ENCODE measurements at regions not wholly inside any gene's neighbourhood (a gene's known extent, or its start where the extent isn't known, plus 50 kb on each side); places are given as distances from the start of the nearest gene placed in this dataset.

DNA sequence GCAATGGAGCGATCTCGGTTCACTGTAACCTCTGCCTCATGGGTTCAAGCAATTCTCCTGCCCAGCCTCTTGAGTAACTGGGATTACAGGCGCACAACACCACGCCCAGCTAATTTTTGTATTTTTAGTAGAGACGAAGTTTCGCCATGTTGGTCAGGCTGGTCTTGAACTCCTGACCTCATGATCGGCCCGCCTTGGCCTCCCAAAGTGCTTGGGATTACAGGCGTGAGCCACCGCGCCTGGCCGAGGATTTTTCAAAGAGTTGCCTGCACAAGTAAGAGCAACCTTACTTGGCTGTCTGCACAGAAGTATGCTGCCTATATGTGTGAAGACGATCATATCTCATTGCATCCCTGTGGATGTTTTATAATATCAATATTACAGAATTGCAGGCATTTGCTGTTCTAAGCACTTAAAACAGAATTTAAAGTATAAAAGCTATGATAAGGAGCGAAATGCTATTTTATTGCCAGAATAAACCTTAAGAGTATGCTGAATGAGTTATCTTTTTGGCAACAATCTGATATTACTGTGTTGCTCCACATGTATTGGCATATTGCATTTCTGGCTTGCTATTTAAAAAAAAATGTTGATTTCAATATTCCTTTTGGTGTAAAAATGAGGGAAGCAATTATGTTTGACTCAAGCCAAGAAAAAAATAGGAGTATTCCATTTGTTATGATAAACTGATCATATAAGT, 379.4 kb upstream of the SEMA3D start:
- no peak for DNase-seq
- no peak overlapping the region for H2AK5ac ChIP-seq (ENCODE audit: low read length)
- H2BK5ac ChIP-seq (ENCODE audit: low read length): no peak overlapping the region
- H2BK120ac ChIP-seq (ENCODE audit: low read depth, low read length): no peak overlapping the region
- no peak overlapping the region for H3K18ac ChIP-seq (ENCODE audit: low read length)
- H3K4ac ChIP-seq (ENCODE audit: low read depth, low read length): no peak overlapping the region
- no peak overlapping the region for H3K56ac ChIP-seq (ENCODE audit: low read length)
- no peaks in the 10 kb centered on the region for H3K4me1 ChIP-seq (ENCODE audit: control insufficient read depth, low read depth, low read length)
- no CpG with 5 or more reads among the region's 14 CpGs for WGBS (ENCODE audit: extremely low coverage, insufficient coverage, low lambda C conversion rate)
- no peaks in the 10 kb centered on the region for H3K79me1 ChIP-seq (ENCODE audit: low read length)
- no peak overlapping the region for H3K27ac ChIP-seq (ENCODE audit: low read depth, low read length)
- H3K9ac ChIP-seq (ENCODE audit: low read length): no peak overlapping the region
- no peak overlapping the region for H4K8ac ChIP-seq (ENCODE audit: low read depth, low read length)
- H3K23ac ChIP-seq (ENCODE audit: low read length): no peak overlapping the region
- H4K5ac ChIP-seq (ENCODE audit: low read length): no peak overlapping the region
- H3K36me3 ChIP-seq (ENCODE audit: control insufficient read depth, insufficient read depth, low read length): no peaks in the 10 kb centered on the region
- no peak overlapping the region for H3K4me3 ChIP-seq (ENCODE audit: low read length)
- H3K4me2 ChIP-seq (ENCODE audit: low read length): no peak overlapping the region
- no peaks in the 10 kb centered on the region for H3K27me3 ChIP-seq (ENCODE audit: insufficient read depth, low read length, poor library complexity)
- H2BK15ac ChIP-seq (replicated peaks; ENCODE audit: low read depth): no peak overlapping the region
- H3K79me2 ChIP-seq (ENCODE audit: control insufficient read depth, insufficient read depth, low read length): no peaks in the 10 kb centered on the region

DNA sequence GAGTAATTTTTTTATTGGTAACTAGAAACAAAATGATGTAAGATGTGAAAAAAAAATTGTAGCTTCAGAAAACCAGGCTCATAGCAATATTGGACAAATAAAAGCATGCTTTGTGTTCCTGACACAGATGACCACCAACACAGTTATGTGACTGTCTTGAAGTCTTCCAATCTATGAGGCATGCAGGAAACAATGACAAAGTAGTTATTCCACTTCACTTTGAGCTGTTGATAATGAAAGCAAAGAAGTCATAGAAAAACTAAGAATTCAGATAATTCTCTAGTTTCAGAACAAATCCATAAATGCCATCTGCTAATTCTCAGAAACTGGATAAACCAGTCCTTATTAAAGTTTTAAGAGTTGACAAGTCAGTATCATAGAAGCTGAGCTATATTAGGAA, 378.4 kb upstream of the SEMA3D start:
- no peak overlapping the region for H3K4ac ChIP-seq (ENCODE audit: low read depth, low read length)
- H3K23ac ChIP-seq (ENCODE audit: low read length): no peak overlapping the region
- H2BK120ac ChIP-seq (ENCODE audit: low read depth, low read length): no peak overlapping the region
- H3K36me3 ChIP-seq (ENCODE audit: control insufficient read depth, insufficient read depth, low read length): no peaks in the 10 kb centered on the region
- no peak overlapping the region for H3K56ac ChIP-seq (ENCODE audit: low read length)
- H3K79me1 ChIP-seq (ENCODE audit: low read length): no peaks in the 10 kb centered on the region
- no peak overlapping the region for H2BK5ac ChIP-seq (ENCODE audit: low read length)
- no peak overlapping the region for H2AK5ac ChIP-seq (ENCODE audit: low read length)
- H4K8ac ChIP-seq (ENCODE audit: low read depth, low read length): no peak overlapping the region
- H3K4me1 ChIP-seq (ENCODE audit: control insufficient read depth, low read depth, low read length): no peaks in the 10 kb centered on the region
- H3K79me2 ChIP-seq (ENCODE audit: control insufficient read depth, insufficient read depth, low read length): no peaks in the 10 kb centered on the region
- DNase-seq: no peak
- H4K5ac ChIP-seq (ENCODE audit: low read length): no peak overlapping the region
- no peak overlapping the region for H3K18ac ChIP-seq (ENCODE audit: low read length)
- H3K4me3 ChIP-seq (ENCODE audit: low read length): no peak overlapping the region
- no peaks in the 10 kb centered on the region for H3K27me3 ChIP-seq (ENCODE audit: insufficient read depth, low read length, poor library complexity)
- H2BK15ac ChIP-seq (replicated peaks; ENCODE audit: low read depth): no peak overlapping the region
- no peak overlapping the region for H3K4me2 ChIP-seq (ENCODE audit: low read length)
- H3K27ac ChIP-seq (ENCODE audit: low read depth, low read length): no peak overlapping the region
- H3K9ac ChIP-seq (ENCODE audit: low read length): no peak overlapping the region

DNA sequence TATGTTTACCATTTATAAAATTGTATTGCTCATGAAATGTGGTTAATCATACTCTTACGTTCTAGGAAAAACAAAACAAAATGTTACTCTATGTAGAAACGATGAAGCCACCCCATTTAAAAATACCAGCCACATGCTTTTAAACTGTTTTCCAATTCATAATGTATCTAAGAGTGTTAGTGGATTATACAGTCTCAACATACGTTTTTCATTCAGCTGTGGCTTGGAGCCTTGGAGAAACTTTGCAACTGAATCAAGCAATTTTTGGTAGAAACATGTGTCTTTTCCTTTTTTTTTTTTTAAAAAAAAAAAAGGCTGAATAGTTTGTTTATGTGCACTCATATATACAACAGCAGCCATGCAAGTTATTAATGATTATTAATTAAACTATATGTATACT, 378.0 kb upstream of the SEMA3D start:
- no peak overlapping the region for H2BK15ac ChIP-seq (replicated peaks; ENCODE audit: low read depth)
- no peak overlapping the region for H3K23ac ChIP-seq (ENCODE audit: low read length)
- H3K36me3 ChIP-seq (ENCODE audit: control insufficient read depth, insufficient read depth, low read length): no peaks in the 10 kb centered on the region
- H4K5ac ChIP-seq (ENCODE audit: low read length): no peak overlapping the region
- no peak overlapping the region for H4K8ac ChIP-seq (ENCODE audit: low read depth, low read length)
- no CpG with 5 or more reads among the region's 3 CpGs for WGBS (ENCODE audit: extremely low coverage, insufficient coverage, low lambda C conversion rate)
- H2AK5ac ChIP-seq (ENCODE audit: low read length): no peak overlapping the region
- no peak overlapping the region for H3K27ac ChIP-seq (ENCODE audit: low read depth, low read length)
- H3K27me3 ChIP-seq (ENCODE audit: insufficient read depth, low read length, poor library complexity): no peaks in the 10 kb centered on the region
- H3K79me1 ChIP-seq (ENCODE audit: low read length): no peaks in the 10 kb centered on the region
- no peak overlapping the region for H2BK120ac ChIP-seq (ENCODE audit: low read depth, low read length)
- H3K4ac ChIP-seq (ENCODE audit: low read depth, low read length): no peak overlapping the region
- H3K4me2 ChIP-seq (ENCODE audit: low read length): no peak overlapping the region
- H3K9ac ChIP-seq (ENCODE audit: low read length): no peak overlapping the region
- no peak overlapping the region for H3K4me3 ChIP-seq (ENCODE audit: low read length)
- H3K18ac ChIP-seq (ENCODE audit: low read length): no peak overlapping the region
- H3K56ac ChIP-seq (ENCODE audit: low read length): no peak overlapping the region
- no peak for DNase-seq
- no peak overlapping the region for H2BK5ac ChIP-seq (ENCODE audit: low read length)
- no peaks in the 10 kb centered on the region for H3K4me1 ChIP-seq (ENCODE audit: control insufficient read depth, low read depth, low read length)
- no peaks in the 10 kb centered on the region for H3K79me2 ChIP-seq (ENCODE audit: control insufficient read depth, insufficient read depth, low read length)

DNA sequence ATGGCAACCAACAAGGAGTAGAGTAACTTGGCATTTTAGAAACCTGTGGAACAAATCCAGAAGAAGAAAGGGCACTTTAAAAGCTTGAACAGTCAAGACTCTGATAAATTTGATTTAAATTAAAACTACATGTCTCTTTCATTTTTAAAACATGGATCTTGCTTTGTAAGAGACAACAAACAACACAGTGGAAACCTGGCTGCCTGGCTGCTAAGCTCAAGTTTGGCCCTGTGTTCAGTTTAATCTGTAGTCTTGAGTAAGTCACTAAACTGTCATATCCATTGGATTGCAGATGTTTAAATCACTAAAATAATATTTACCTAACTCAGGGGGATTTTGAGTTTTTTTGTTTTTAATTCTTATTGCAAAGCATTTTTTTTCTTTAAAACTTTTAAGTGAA, 374.9 kb upstream of the SEMA3D start:
- Histone ChIP-seq H3K4me3 (ENCODE audit: low read length) (no peak overlapping the region), H3K36me3 (ENCODE audit: control insufficient read depth, insufficient read depth, low read length) (no peaks in the 10 kb centered on the region), H3K18ac (ENCODE audit: low read length) (no peak overlapping the region), H3K56ac (ENCODE audit: low read length) (no peak overlapping the region), H3K79me1 (ENCODE audit: low read length) (no peaks in the 10 kb centered on the region), H3K4me1 (ENCODE audit: control insufficient read depth, low read depth, low read length) (no peaks in the 10 kb centered on the region), H3K23ac (ENCODE audit: low read length) (no peak overlapping the region), H4K8ac (ENCODE audit: low read depth, low read length) (no peak overlapping the region), H2AK5ac (ENCODE audit: low read length) (no peak overlapping the region), H3K27ac (ENCODE audit: low read depth, low read length) (no peak overlapping the region), H3K4ac (ENCODE audit: low read depth, low read length) (no peak overlapping the region), H2BK15ac (replicated peaks; ENCODE audit: low read depth) (no peak overlapping the region), H4K5ac (ENCODE audit: low read length) (no peak overlapping the region), H3K27me3 (ENCODE audit: insufficient read depth, low read length, poor library complexity) (no peaks in the 10 kb centered on the region), H3K9ac (ENCODE audit: low read length) (no peak overlapping the region), H3K79me2 (ENCODE audit: control insufficient read depth, insufficient read depth, low read length) (no peaks in the 10 kb centered on the region), H2BK5ac (ENCODE audit: low read length) (no peak overlapping the region), H2BK120ac (ENCODE audit: low read depth, low read length) (no peak overlapping the region), H3K4me2 (ENCODE audit: low read length) (no peak overlapping the region)
- DNase-seq: no peak

DNA sequence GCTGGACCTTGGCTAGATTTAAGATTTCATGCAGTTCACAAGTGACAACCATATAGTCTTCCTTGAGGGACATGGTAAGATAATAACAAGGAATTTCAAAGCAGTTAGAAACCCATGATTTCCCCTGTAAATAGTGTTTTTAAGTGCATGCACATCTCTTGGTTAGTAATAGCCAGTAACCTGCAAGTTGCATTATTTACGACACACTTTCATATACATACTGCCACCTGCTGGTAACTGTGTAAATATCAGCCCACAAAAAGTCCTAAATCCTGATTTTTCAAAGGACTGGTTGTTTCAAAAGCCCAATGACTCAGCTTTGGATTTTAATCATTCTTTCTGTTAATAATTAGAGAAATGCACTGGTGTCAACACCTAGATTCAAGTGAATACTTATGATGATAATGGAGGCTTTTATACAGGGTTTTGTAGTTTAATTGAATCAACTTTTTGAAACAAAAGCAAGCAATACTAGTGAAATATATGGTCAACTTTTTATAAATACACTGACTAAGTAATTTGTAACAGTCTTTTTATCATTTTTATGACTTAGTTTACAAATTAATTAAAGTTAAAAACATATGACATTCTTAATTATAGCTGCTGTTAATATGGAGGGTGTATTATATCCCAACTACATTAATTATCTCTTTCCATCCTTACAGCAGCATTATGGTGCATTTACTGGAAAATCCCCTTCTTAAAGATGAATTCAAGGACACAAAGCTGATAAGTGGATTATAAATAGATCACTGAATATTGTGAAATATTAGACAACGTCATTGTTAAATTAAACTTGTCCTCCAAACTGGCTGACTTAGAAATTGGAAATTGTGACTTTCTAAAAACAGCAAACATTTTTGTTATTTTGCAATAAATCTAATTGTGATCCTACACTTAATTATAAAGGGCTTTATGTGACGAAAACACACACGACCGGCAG, 367.7 kb upstream of the SEMA3D start:
- H2BK5ac ChIP-seq (ENCODE audit: low read length): no peak overlapping the region
- H2BK15ac ChIP-seq (replicated peaks; ENCODE audit: low read depth): no peak overlapping the region
- no peaks in the 10 kb centered on the region for H3K27me3 ChIP-seq (ENCODE audit: insufficient read depth, low read length, poor library complexity)
- no peak overlapping the region for H3K4ac ChIP-seq (ENCODE audit: low read depth, low read length)
- H3K9ac ChIP-seq (ENCODE audit: low read length): no peak overlapping the region
- no peak overlapping the region for H3K27ac ChIP-seq (ENCODE audit: low read depth, low read length)
- H2AK5ac ChIP-seq (ENCODE audit: low read length): no peak overlapping the region
- H3K36me3 ChIP-seq (ENCODE audit: control insufficient read depth, insufficient read depth, low read length): no peaks in the 10 kb centered on the region
- no peaks in the 10 kb centered on the region for H3K79me2 ChIP-seq (ENCODE audit: control insufficient read depth, insufficient read depth, low read length)
- no peak overlapping the region for H3K18ac ChIP-seq (ENCODE audit: low read length)
- H3K79me1 ChIP-seq (ENCODE audit: low read length): no peaks in the 10 kb centered on the region
- no peak overlapping the region for H3K4me3 ChIP-seq (ENCODE audit: low read length)
- no peak overlapping the region for H3K4me2 ChIP-seq (ENCODE audit: low read length)
- no peak overlapping the region for H2BK120ac ChIP-seq (ENCODE audit: low read depth, low read length)
- WGBS (ENCODE audit: extremely low coverage, insufficient coverage, low lambda C conversion rate): no CpG with 5 or more reads among the region's 5 CpGs
- peak; percentile 67 for DNase-seq
- no peak overlapping the region for H4K5ac ChIP-seq (ENCODE audit: low read length)
- H4K8ac ChIP-seq (ENCODE audit: low read depth, low read length): no peak overlapping the region
- H3K56ac ChIP-seq (ENCODE audit: low read length): no peak overlapping the region
- H3K23ac ChIP-seq (ENCODE audit: low read length): no peak overlapping the region
- H3K4me1 ChIP-seq (ENCODE audit: control insufficient read depth, low read depth, low read length): no peaks in the 10 kb centered on the region
